ENCODE measurements at regions not wholly inside any gene's neighbourhood (a gene's known extent, or its start where the extent isn't known, plus 50 kb on each side); places are given as distances from the start of the nearest gene placed in this dataset.

- no peak for TF ChIP-seq CTCF (IDR thresholded peaks at IDR 0.05)
- TF ChIP-seq POLR2A (IDR thresholded peaks at IDR 0.05): no peak
These were observed 177.6 kb upstream of the BCL6 start for GRCh38 chr3:187922704-187923416.

All from Peyer's patch (tissue), 4 donors.